Naive thymus-derived CD4-positive, alpha-beta T cell (primary cell): ENCODE measurements at regions not wholly inside any gene's neighbourhood (a gene's known extent, or its start where the extent isn't known, plus 50 kb on each side); places are given as distances from the start of the nearest gene placed in this dataset.
"Not testable (repeated sequence)": the region's sequence is repeated elsewhere in the genome, so short reads cannot be mapped to it uniquely, and the experiment has no call there.

Experiments
- ATAC-seq: fragments of 150-1000 bp; cut with Tn5 transposase; 2 replicates; pipeline ENCODE4 v1.10.0; 2021; ENCODE audit warnings: mild to moderate bottlenecking, moderate library complexity
- CTCF ChIA-PET: fragments of 350-600 bp; sonication (Branson Sonifier 250); formaldehyde crosslinking; loops from one replicate; lab custom pipeline; 2021; ENCODE audit warnings: antibody characterized with exemption; lab: Charles Lee
- POLR2A ChIA-PET: fragments of 350-600 bp; sonication (Branson Sonifier 250); formaldehyde crosslinking; loops from one replicate; lab custom pipeline; 2021; ENCODE audit warnings: antibody characterized with exemption, inconsistent platforms; lab: Charles Lee
- DNase-seq, 9 donors: peaks; one replicate each; pipeline versions ENCODE4 v3.0.0 to v3.0.0-alpha.2; 2020 to 2022; ENCODE audit warnings: mixed read lengths in 1 of 9
- H3K27ac ChIP-seq: one replicate; pipeline ENCODE4 v1.7.0; 2013; ENCODE audit warnings: mild to moderate bottlenecking, low read depth, low read length, moderate library complexity
- H3K27me3 ChIP-seq, 2 donors: one replicate each; pipeline ENCODE4 v1.7.0; 2013; ENCODE audit warnings: low read length in 2 of 2, mild to moderate bottlenecking in 2 of 2, moderate library complexity in 2 of 2; ENCODE audit not compliant: control insufficient read depth in 2 of 2, insufficient read depth in 2 of 2
- H3K36me3 ChIP-seq, 3 experiments: 1 replicate in 2 of 3; 2 replicates in 1 of 3; pipeline ENCODE4 v1.7.0; 2013; ENCODE audit warnings: low read length in 3 of 3, mild to moderate bottlenecking in 3 of 3, moderate library complexity in 1 of 3; ENCODE audit not compliant: insufficient read depth in 3 of 3, control insufficient read depth in 2 of 3
- H3K4me1 ChIP-seq, 2 donors: one replicate each; pipeline ENCODE4 v1.7.0; 2013; ENCODE audit warnings: low read length in 2 of 2, mild to moderate bottlenecking in 2 of 2, moderate library complexity in 1 of 2; ENCODE audit not compliant: control insufficient read depth in 2 of 2, insufficient read depth in 2 of 2
- H3K4me3 ChIP-seq: 2 replicates; pipeline ENCODE4 v1.7.0; 2013; ENCODE audit warnings: mild to moderate bottlenecking, low read length
- H3K9me3 ChIP-seq, 3 experiments: 1 replicate in 2 of 3; 2 replicates in 1 of 3; pipeline ENCODE4 v1.7.0; 2013; ENCODE audit warnings: low read length in 3 of 3; ENCODE audit not compliant: control insufficient read depth in 2 of 3
- H3K27ac Mint-ChIP-seq, 9 donors: one replicate each; pipeline ENCODE4 v1.8.0; 2020 to 2022; ENCODE audit warnings: mixed read lengths in 9 of 9, mild to moderate bottlenecking in 8 of 9, moderate library complexity in 5 of 9, inconsistent platforms in 2 of 9
- H3K27me3 Mint-ChIP-seq, 5 donors: one replicate each; pipeline ENCODE4 v1.8.0; 2021 to 2022; ENCODE audit warnings: mixed read lengths in 5 of 5, mild to moderate bottlenecking in 1 of 5
- H3K36me3 Mint-ChIP-seq, 5 donors: one replicate each; pipeline ENCODE4 v1.8.0; 2020 to 2022; ENCODE audit warnings: mixed read lengths in 5 of 5, mild to moderate bottlenecking in 3 of 5, inconsistent platforms in 1 of 5
- H3K4me1 Mint-ChIP-seq, 7 donors: one replicate each; pipeline ENCODE4 v1.8.0; 2020 to 2022; ENCODE audit warnings: mixed read lengths in 7 of 7, mild to moderate bottlenecking in 3 of 7, inconsistent platforms in 1 of 7
- H3K4me3 Mint-ChIP-seq, 10 donors: one replicate each; pipeline ENCODE4 v1.8.0; 2020 to 2022; ENCODE audit warnings: mild to moderate bottlenecking in 10 of 10, mixed read lengths in 10 of 10, moderate library complexity in 6 of 10, inconsistent platforms in 2 of 10
- H3K9me3 Mint-ChIP-seq, 11 donors: one replicate each; pipeline ENCODE4 v1.8.0; 2020 to 2022; ENCODE audit warnings: mixed read lengths in 11 of 11, mild to moderate bottlenecking in 4 of 11, inconsistent platforms in 1 of 11, moderate library complexity in 1 of 11
- intact Hi-C, 2 donors: fragments of 100-400 bp; cut with micrococcal nuclease; formaldehyde crosslinking; loops; one replicate each; pipeline ENCODE4 v1.15.1; 2023

DNA sequence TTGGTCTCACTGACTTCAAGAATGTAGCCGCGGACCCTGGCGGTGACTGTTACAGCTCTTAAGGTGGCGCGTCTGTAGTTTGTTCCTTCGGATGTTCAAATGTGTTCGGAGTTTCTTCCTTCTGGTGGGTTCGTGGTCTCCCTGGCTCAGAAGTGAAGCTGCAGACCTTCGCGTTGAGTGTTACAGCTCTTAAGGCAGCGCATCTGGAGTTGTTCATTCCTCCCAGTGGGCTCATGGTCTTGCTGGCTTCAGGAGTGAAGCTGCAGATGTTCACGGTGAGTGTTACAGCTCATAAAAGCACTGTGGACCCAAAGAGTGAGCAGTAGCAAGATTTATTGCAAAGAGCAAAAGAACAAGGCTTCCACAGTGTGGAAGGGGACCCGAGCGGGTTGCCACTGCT, 2067.0 kb upstream of the CDH6 start:
- H3K4me1 Mint-ChIP-seq, H3K4me1 ChIP-seq, H3K36me3 Mint-ChIP-seq, H3K4me3 ChIP-seq, ATAC-seq, H3K36me3 ChIP-seq, POLR2A ChIA-PET, H3K4me3 Mint-ChIP-seq, H3K9me3 ChIP-seq, intact Hi-C loops, DNase-seq, H3K27me3 Mint-ChIP-seq, H3K27ac Mint-ChIP-seq, H3K27me3 ChIP-seq, CTCF ChIA-PET, H3K27ac ChIP-seq: not testable (repeated sequence)
- peaks cover 0 to 31% (median 12%) of the 10 kb centered on the region in 11 donors for H3K9me3 Mint-ChIP-seq

DNA sequence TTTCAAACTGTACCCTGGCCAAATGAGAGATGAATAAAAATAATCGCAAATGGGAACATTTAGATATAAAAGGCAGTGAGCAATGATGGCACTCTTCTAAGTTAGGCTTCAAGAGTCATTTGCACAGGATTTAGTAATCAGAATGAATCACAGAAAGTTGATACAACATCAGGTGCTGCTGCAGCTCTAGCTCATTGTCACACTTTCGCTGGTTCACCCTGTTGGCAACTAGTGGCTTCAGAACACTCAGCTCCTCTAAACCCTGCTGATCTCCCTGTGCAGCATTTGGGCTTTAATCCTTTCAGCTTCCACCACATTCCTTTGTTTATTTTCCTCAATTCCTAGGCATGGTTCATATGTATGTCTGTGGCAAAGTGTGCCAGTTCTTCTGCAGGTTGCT, 2071.2 kb upstream of the CDH6 start:
- ChIA-PET CTCF (no interaction called here), POLR2A (no interaction called here)
- Histone ChIP-seq H3K4me1 (no peaks in the 10 kb centered on the region), H3K27ac (no peak overlapping the region), H3K9me3 (peaks cover 0 to 6% (median 4%) of the 10 kb centered on the region in 3 experiments), H3K27me3 (no peaks in the 10 kb centered on the region), H3K36me3 (no peaks in the 10 kb centered on the region), H3K4me3 (no peak overlapping the region)
- no peak overlapping the region for H3K4me3 Mint-ChIP-seq
- no peaks in the 10 kb centered on the region for H3K27me3 Mint-ChIP-seq
- H3K27ac Mint-ChIP-seq, result no peak overlapping the region
- intact Hi-C loops, result no loop called here
- no peaks in the 10 kb centered on the region for H3K4me1 Mint-ChIP-seq
- peaks cover 0 to 20% (median 8%) of the 10 kb centered on the region in 11 donors for H3K9me3 Mint-ChIP-seq
- no peak for ATAC-seq
- DNase-seq, result no peak
- no peaks in the 10 kb centered on the region for H3K36me3 Mint-ChIP-seq

DNA sequence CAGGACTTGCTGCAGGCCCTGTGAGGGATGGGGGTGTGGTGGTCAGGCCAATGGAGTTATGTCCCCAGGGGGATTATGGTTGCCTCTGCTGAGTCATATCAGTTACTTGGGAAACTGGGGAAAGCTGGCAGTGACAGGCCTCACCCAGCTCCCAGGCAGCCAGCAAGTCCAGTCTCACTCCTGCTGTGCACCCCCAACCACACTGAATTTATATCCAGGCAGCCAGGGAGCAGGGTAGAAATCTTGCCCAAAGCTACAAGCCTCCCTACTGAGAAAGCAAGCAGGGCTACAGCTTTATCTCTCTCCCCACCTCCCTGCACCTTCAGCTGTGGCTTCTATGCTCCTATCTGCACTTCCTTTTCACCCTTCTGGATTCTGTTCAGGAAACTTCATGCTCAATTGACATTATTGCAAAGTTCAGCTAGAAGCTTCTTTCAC, 2076.0 kb upstream of the CDH9 start:
- H3K27ac ChIP-seq, result no peak overlapping the region
- Mint-ChIP-seq H3K27me3 (no peaks in the 10 kb centered on the region), H3K4me3 (no peak overlapping the region), H3K36me3 (no peaks in the 10 kb centered on the region), H3K27ac (no peak overlapping the region), H3K4me1 (no peaks in the 10 kb centered on the region), H3K9me3 (peaks cover 4 to 25% (median 12%) of the 10 kb centered on the region in 11 donors)
- no peaks in the 10 kb centered on the region for H3K36me3 ChIP-seq
- ChIA-PET POLR2A (no interaction called here), CTCF (no interaction called here)
- H3K4me1 ChIP-seq, result no peaks in the 10 kb centered on the region
- no peaks in the 10 kb centered on the region for H3K27me3 ChIP-seq
- intact Hi-C loops, result no loop called here
- no peaks in the 10 kb centered on the region for H3K9me3 ChIP-seq
- H3K4me3 ChIP-seq, result no peak overlapping the region
- ATAC-seq (no peak), DNase-seq (no peak)

- Histone ChIP-seq H3K27ac (no peak overlapping the region), H3K9me3 (no peaks in the 10 kb centered on the region), H3K4me3 (no peak overlapping the region), H3K36me3 (no peaks in the 10 kb centered on the region), H3K27me3 (no peaks in the 10 kb centered on the region), H3K4me1 (no peaks in the 10 kb centered on the region)
- DNase-seq (no peak), ATAC-seq (no peak)
- H3K27me3 Mint-ChIP-seq, result no peaks in the 10 kb centered on the region
- intact Hi-C loops, result no loop called here
- no peak overlapping the region for H3K4me3 Mint-ChIP-seq
- peaks cover 4 to 30% (median 16%) of the 10 kb centered on the region in 11 donors for H3K9me3 Mint-ChIP-seq
- CTCF ChIA-PET, result no interaction called here
- POLR2A ChIA-PET, result no interaction called here
- no peaks in the 10 kb centered on the region for H3K4me1 Mint-ChIP-seq
- H3K36me3 Mint-ChIP-seq, result no peaks in the 10 kb centered on the region
- H3K27ac Mint-ChIP-seq, result no peak overlapping the region
These were observed 2075.1 kb upstream of the CDH9 start for GRCh38 chr5:29113516-29113915.

GRCh38 chr5:29099585-29099984, 2061.2 kb upstream of the CDH9 start:
- H3K4me1 ChIP-seq, result no peaks in the 10 kb centered on the region
- Mint-ChIP-seq H3K4me1 (no peaks in the 10 kb centered on the region), H3K36me3 (no peaks in the 10 kb centered on the region), H3K27me3 (no peaks in the 10 kb centered on the region), H3K9me3 (peaks cover 2 to 26% (median 5%) of the 10 kb centered on the region in 11 donors), H3K27ac (no peak overlapping the region), H3K4me3 (no peak overlapping the region)
- no peaks in the 10 kb centered on the region for H3K9me3 ChIP-seq
- intact Hi-C loops, result no loop called here
- no peaks in the 10 kb centered on the region for H3K36me3 ChIP-seq
- POLR2A ChIA-PET, result no interaction called here
- CTCF ChIA-PET, result no interaction called here
- no peaks in the 10 kb centered on the region for H3K27me3 ChIP-seq
- no peak for ATAC-seq
- H3K4me3 ChIP-seq, result no peak overlapping the region
- no peak for DNase-seq
- H3K27ac ChIP-seq, result no peak overlapping the region

DNA sequence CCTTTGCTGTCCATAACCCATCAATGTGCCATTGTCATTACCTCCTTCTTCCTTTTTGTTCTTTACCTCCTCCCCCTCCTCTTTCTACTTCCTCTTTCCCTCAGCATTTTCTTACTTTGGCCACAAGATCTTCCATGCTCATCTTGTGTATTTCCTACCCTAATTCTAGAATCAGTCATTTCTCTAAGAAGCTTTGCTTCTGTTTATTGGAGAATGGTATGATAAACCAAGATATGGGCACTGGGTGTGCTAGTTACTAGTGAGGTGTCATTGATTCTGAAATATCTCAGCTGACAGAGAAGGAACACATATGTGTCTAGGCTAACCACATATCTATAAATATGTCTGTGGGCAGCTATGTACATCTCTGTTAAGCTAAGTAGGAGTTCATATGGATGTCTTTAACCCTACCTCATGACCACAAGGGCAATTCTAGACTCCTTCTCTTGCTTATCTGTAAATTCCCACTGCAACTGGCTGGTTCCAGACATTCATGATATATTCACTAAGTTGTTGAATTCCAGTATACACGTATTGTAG, 2051.3 kb upstream of the CDH9 start:
- Histone ChIP-seq H3K36me3 (no peaks in the 10 kb centered on the region), H3K27ac (no peak overlapping the region), H3K27me3 (no peaks in the 10 kb centered on the region), H3K4me3 (no peak overlapping the region), H3K9me3 (no peaks in the 10 kb centered on the region), H3K4me1 (no peaks in the 10 kb centered on the region)
- ChIA-PET POLR2A (no interaction called here), CTCF (no interaction called here)
- H3K9me3 Mint-ChIP-seq, result peaks cover 6 to 49% (median 10%) of the 10 kb centered on the region in 11 donors
- no peak overlapping the region for H3K4me3 Mint-ChIP-seq
- no peaks in the 10 kb centered on the region for H3K4me1 Mint-ChIP-seq
- intact Hi-C loops, result no loop called here
- no peaks in the 10 kb centered on the region for H3K27me3 Mint-ChIP-seq
- DNase-seq (no peak), ATAC-seq (no peak)
- H3K36me3 Mint-ChIP-seq, result peaks cover 0 to 3% (median 0%) of the 10 kb centered on the region in 5 donors
- H3K27ac Mint-ChIP-seq, result no peak overlapping the region

- intact Hi-C loops, result no loop called here
These were observed 2046.8 kb upstream of the CDH9 start for GRCh38 chr5:29085142-29085541.

More at GRCh38 chr5:29085142-29085541, 2046.8 kb upstream of the CDH9 start:
- H3K4me3 ChIP-seq, result no peak overlapping the region
- H3K27me3 ChIP-seq, result no peaks in the 10 kb centered on the region
- H3K9me3 Mint-ChIP-seq, result peaks cover 10 to 57% (median 15%) of the 10 kb centered on the region in 11 donors
- DNase-seq (no peak), ATAC-seq (no peak)
- CTCF ChIA-PET, result no interaction called here
- H3K36me3 Mint-ChIP-seq, result peaks cover 0 to 3% (median 0%) of the 10 kb centered on the region in 5 donors
- no peak overlapping the region for H3K27ac Mint-ChIP-seq
- H3K9me3 ChIP-seq, result peaks cover 0 to 7% (median 0%) of the 10 kb centered on the region in 3 experiments
- POLR2A ChIA-PET, result no interaction called here
- H3K4me3 Mint-ChIP-seq, result no peak overlapping the region
- H3K4me1 Mint-ChIP-seq, result no peaks in the 10 kb centered on the region
- H3K4me1 ChIP-seq, result no peaks in the 10 kb centered on the region
- no peak overlapping the region for H3K27ac ChIP-seq
- no peaks in the 10 kb centered on the region for H3K36me3 ChIP-seq
- H3K27me3 Mint-ChIP-seq, result no peaks in the 10 kb centered on the region
